Activated CD4-positive, alpha-beta T cell treated with anti-CD3 and anti-CD28 coated beads, Interleukin-2, amount 10 ng/mL, durations not matched to agents 24 days and 14 days (primary cell): ENCODE measurements at regions not wholly inside any gene's neighbourhood (a gene's known extent, or its start where the extent isn't known, plus 50 kb on each side); places are given as distances from the start of the nearest gene placed in this dataset.

Source experiments
- DNase-seq: peaks from one replicate; pipeline ENCODE4 v3.0.0; 2022
- H3K27ac Mint-ChIP-seq: one replicate; pipeline ENCODE4 v1.8.0; 2022; ENCODE audit warnings: mild to moderate bottlenecking, mixed read lengths
- H3K27me3 Mint-ChIP-seq: one replicate; pipeline ENCODE4 v1.8.0; 2022; ENCODE audit warnings: mixed read lengths
- H3K36me3 Mint-ChIP-seq: one replicate; pipeline ENCODE4 v1.8.0; 2022; ENCODE audit warnings: low read depth, mild to moderate bottlenecking, mixed read lengths
- H3K4me1 Mint-ChIP-seq: one replicate; pipeline ENCODE4 v1.8.0; 2021; ENCODE audit warnings: mixed read lengths
- H3K4me3 Mint-ChIP-seq: one replicate; pipeline ENCODE4 v1.8.0; 2022; ENCODE audit warnings: mild to moderate bottlenecking, moderate library complexity, mixed read lengths
- H3K9me3 Mint-ChIP-seq: one replicate; pipeline ENCODE4 v1.8.0; 2021; ENCODE audit warnings: mixed read lengths
- intact Hi-C: fragments of 100-400 bp; cut with micrococcal nuclease; formaldehyde crosslinking; loops from one replicate; pipeline ENCODE4 v1.15.1; 2023

- H3K27ac Mint-ChIP-seq, result no peak overlapping the region
- no peak overlapping the region for H3K4me3 Mint-ChIP-seq
- DNase-seq, result no peak
- no peaks in the 10 kb centered on the region for H3K4me1 Mint-ChIP-seq
- H3K36me3 Mint-ChIP-seq, result no peaks in the 10 kb centered on the region
- H3K27me3 Mint-ChIP-seq, result no peaks in the 10 kb centered on the region
- no peaks in the 10 kb centered on the region for H3K9me3 Mint-ChIP-seq
- intact Hi-C loops, result no loop called here
Observed at GRCh38 chr13:34048652-34049051, 230.7 kb downstream of the RFC3 start.

GRCh38 chr13:34056733-34057258 is 238.8 kb downstream of the RFC3 start:
- peaks cover 4% of the 10 kb centered on the region for H3K9me3 Mint-ChIP-seq
- H3K27ac Mint-ChIP-seq, result no peak overlapping the region
- no peak for DNase-seq
- intact Hi-C loops, result no loop called here
- no peaks in the 10 kb centered on the region for H3K4me1 Mint-ChIP-seq
- no peaks in the 10 kb centered on the region for H3K36me3 Mint-ChIP-seq
- no peaks in the 10 kb centered on the region for H3K27me3 Mint-ChIP-seq
- no peak overlapping the region for H3K4me3 Mint-ChIP-seq

- no peak overlapping the region for H3K27ac Mint-ChIP-seq
- H3K27me3 Mint-ChIP-seq, result no peaks in the 10 kb centered on the region
- no peak for DNase-seq
- no peak overlapping the region for H3K4me3 Mint-ChIP-seq
- intact Hi-C loops, result no loop called here
- H3K9me3 Mint-ChIP-seq, result no peaks in the 10 kb centered on the region
- no peaks in the 10 kb centered on the region for H3K36me3 Mint-ChIP-seq
- H3K4me1 Mint-ChIP-seq, result no peaks in the 10 kb centered on the region
Observed at GRCh38 chr13:34064456-34065205, 246.7 kb downstream of the RFC3 start.

- Mint-ChIP-seq H3K4me3 (no peak overlapping the region), H3K36me3 (no peaks in the 10 kb centered on the region), H3K9me3 (no peaks in the 10 kb centered on the region), H3K27ac (no peak overlapping the region), H3K4me1 (no peaks in the 10 kb centered on the region), H3K27me3 (no peaks in the 10 kb centered on the region)
- no peak for DNase-seq
- intact Hi-C loops, result no loop called here
Observed at GRCh38 chr13:34065928-34066327, 248.0 kb downstream of the RFC3 start.

- intact Hi-C loops, result no loop called here
- no peaks in the 10 kb centered on the region for H3K9me3 Mint-ChIP-seq
Observed at GRCh38 chr13:34066344-34066743, 248.4 kb downstream of the RFC3 start.

GRCh38 chr13:34070006-34070405 is 252.1 kb downstream of the RFC3 start:
- Mint-ChIP-seq H3K4me3 (no peak overlapping the region), H3K36me3 (no peaks in the 10 kb centered on the region), H3K9me3 (no peaks in the 10 kb centered on the region), H3K27me3 (no peaks in the 10 kb centered on the region), H3K4me1 (no peaks in the 10 kb centered on the region), H3K27ac (no peak overlapping the region)
- DNase-seq, result no peak
- intact Hi-C loops, result no loop called here

More at GRCh38 chr13:34066344-34066743, 248.4 kb downstream of the RFC3 start:
- Mint-ChIP-seq H3K36me3 (no peaks in the 10 kb centered on the region), H3K4me1 (no peaks in the 10 kb centered on the region), H3K27ac (no peak overlapping the region), H3K27me3 (no peaks in the 10 kb centered on the region), H3K4me3 (no peak overlapping the region)
- DNase-seq, result no peak

- intact Hi-C loops, result no loop called here
Observed at GRCh38 chr13:34070544-34071303, 252.8 kb downstream of the RFC3 start.

GRCh38 chr13:34076319-34076718 is 258.4 kb downstream of the RFC3 start:
- H3K36me3 Mint-ChIP-seq, result no peaks in the 10 kb centered on the region
- H3K27me3 Mint-ChIP-seq, result no peaks in the 10 kb centered on the region
- H3K4me1 Mint-ChIP-seq, result no peaks in the 10 kb centered on the region
- no peak overlapping the region for H3K27ac Mint-ChIP-seq
- H3K9me3 Mint-ChIP-seq, result no peaks in the 10 kb centered on the region
- no peak overlapping the region for H3K4me3 Mint-ChIP-seq
- intact Hi-C loops, result no loop called here
- DNase-seq, result no peak

More at GRCh38 chr13:34070544-34071303, 252.8 kb downstream of the RFC3 start:
- no peaks in the 10 kb centered on the region for H3K36me3 Mint-ChIP-seq
- no peaks in the 10 kb centered on the region for H3K4me1 Mint-ChIP-seq
- no peak for DNase-seq
- H3K9me3 Mint-ChIP-seq, result no peaks in the 10 kb centered on the region
- H3K27ac Mint-ChIP-seq, result no peak overlapping the region
- H3K4me3 Mint-ChIP-seq, result no peak overlapping the region
- H3K27me3 Mint-ChIP-seq, result no peaks in the 10 kb centered on the region

- intact Hi-C loops, result no loop called here
Observed at GRCh38 chr13:34076943-34077703, 259.2 kb downstream of the RFC3 start.

GRCh38 chr13:34078334-34078999 is 260.5 kb downstream of the RFC3 start:
- DNase-seq, result no peak
- H3K27ac Mint-ChIP-seq, result no peak overlapping the region
- intact Hi-C loops, result no loop called here
- no peaks in the 10 kb centered on the region for H3K9me3 Mint-ChIP-seq
- no peak overlapping the region for H3K4me3 Mint-ChIP-seq
- H3K4me1 Mint-ChIP-seq, result no peaks in the 10 kb centered on the region
- no peaks in the 10 kb centered on the region for H3K27me3 Mint-ChIP-seq
- H3K36me3 Mint-ChIP-seq, result no peaks in the 10 kb centered on the region

More at GRCh38 chr13:34076943-34077703, 259.2 kb downstream of the RFC3 start:
- H3K4me1 Mint-ChIP-seq, result no peaks in the 10 kb centered on the region
- no peaks in the 10 kb centered on the region for H3K27me3 Mint-ChIP-seq
- no peaks in the 10 kb centered on the region for H3K36me3 Mint-ChIP-seq
- DNase-seq, result no peak
- H3K4me3 Mint-ChIP-seq, result no peak overlapping the region
- no peaks in the 10 kb centered on the region for H3K9me3 Mint-ChIP-seq
- no peak overlapping the region for H3K27ac Mint-ChIP-seq

GRCh38 chr13:34085204-34085603 is 267.3 kb downstream of the RFC3 start:
- no peaks in the 10 kb centered on the region for H3K36me3 Mint-ChIP-seq
- H3K27ac Mint-ChIP-seq, result no peak overlapping the region
- intact Hi-C loops, result no loop called here
- no peaks in the 10 kb centered on the region for H3K27me3 Mint-ChIP-seq
- H3K4me3 Mint-ChIP-seq, result no peak overlapping the region
- DNase-seq, result no peak
- no peaks in the 10 kb centered on the region for H3K4me1 Mint-ChIP-seq
- H3K9me3 Mint-ChIP-seq, result peaks cover 11% of the 10 kb centered on the region

GRCh38 chr13:34086281-34086680 is 268.3 kb downstream of the RFC3 start:
- no peak for DNase-seq
- H3K9me3 Mint-ChIP-seq, result peaks cover 11% of the 10 kb centered on the region
- H3K27ac Mint-ChIP-seq, result no peak overlapping the region
- H3K27me3 Mint-ChIP-seq, result no peaks in the 10 kb centered on the region
- no peaks in the 10 kb centered on the region for H3K4me1 Mint-ChIP-seq
- no peak overlapping the region for H3K4me3 Mint-ChIP-seq
- H3K36me3 Mint-ChIP-seq, result no peaks in the 10 kb centered on the region
- intact Hi-C loops, result no loop called here

- Mint-ChIP-seq H3K36me3 (no peaks in the 10 kb centered on the region), H3K4me1 (no peaks in the 10 kb centered on the region), H3K27me3 (no peaks in the 10 kb centered on the region), H3K4me3 (no peak overlapping the region), H3K27ac (no peak overlapping the region), H3K9me3 (peaks cover 11% of the 10 kb centered on the region)
- intact Hi-C loops, result no loop called here
- DNase-seq, result no peak
Observed at GRCh38 chr13:34087791-34088190, 269.8 kb downstream of the RFC3 start.
